GM23338 (cell line): ENCODE measurements at regions not wholly inside any gene's neighbourhood (a gene's known extent, or its start where the extent isn't known, plus 50 kb on each side); places are given as distances from the start of the nearest gene placed in this dataset.
A peak's percentile ranks its signal among the peaks of the same experiment; 100 is the strongest.

ENCODE experiments used
- ATAC-seq: fragments of 200-7000 bp; cut with Tn5 transposase; 3 replicates; pipeline ENCODE4 v1.9.1; 2020
- DNase-seq: peaks from one replicate; pipeline ENCODE4 v3.0.0-alpha.2; 2015; ENCODE audit warnings: low spot score
- H2AFZ ChIP-seq: fragments of 200-600 bp; sonication (generic); 2 replicates; pipeline ENCODE4 v1.8.0; 2016; ENCODE audit warnings: antibody characterized with exemption, mild to moderate bottlenecking, moderate library complexity
- H3F3A ChIP-seq: fragments of 200-600 bp; sonication (generic); replicated peaks from 2 replicates; pipeline ENCODE4 v1.8.0; 2017; ENCODE audit warnings: antibody characterized with exemption, mixed run types, low read depth
- H3K27ac ChIP-seq: fragments of 200-600 bp; sonication (generic); 2 replicates; pipeline ENCODE4 v1.6.1; 2016; ENCODE audit warnings: low read depth
- H3K27me3 ChIP-seq: fragments of 200-600 bp; sonication (generic); 2 replicates; pipeline ENCODE4 v1.8.0; 2016; ENCODE audit warnings: mild to moderate bottlenecking, mixed run types, moderate library complexity; ENCODE audit not compliant: insufficient read depth
- H3K36me3 ChIP-seq: fragments of 200-600 bp; sonication (generic); 2 replicates; pipeline ENCODE4 v1.8.0; 2016; ENCODE audit warnings: mild to moderate bottlenecking; ENCODE audit not compliant: insufficient read depth
- H3K4me1 ChIP-seq: fragments of 200-600 bp; sonication (generic); 2 replicates; pipeline ENCODE4 v1.8.0; 2016; ENCODE audit warnings: mild to moderate bottlenecking, moderate library complexity; ENCODE audit not compliant: insufficient read depth
- H3K4me2 ChIP-seq: fragments of 200-600 bp; sonication (generic); 2 replicates; pipeline ENCODE4 v1.7.1; 2017; ENCODE audit warnings: mixed run types
- H3K4me3 ChIP-seq: fragments of 200-600 bp; sonication (generic); 2 replicates; pipeline ENCODE4 v1.6.1; 2016; ENCODE audit warnings: mixed run types
- H3K79me2 ChIP-seq: fragments of 200-600 bp; sonication (generic); replicated peaks from 2 replicates; pipeline ENCODE4 v1.8.0; 2017; ENCODE audit warnings: mild to moderate bottlenecking; ENCODE audit not compliant: insufficient read depth
- H3K9me2 ChIP-seq: fragments of 200-600 bp; sonication (generic); 2 replicates; pipeline ENCODE4 v1.8.0; 2017; ENCODE audit not compliant: insufficient read depth
- H4K20me1 ChIP-seq: fragments of 200-600 bp; sonication (generic); replicated peaks from 2 replicates; pipeline ENCODE4 v1.8.0; 2017; ENCODE audit warnings: mild to moderate bottlenecking; ENCODE audit not compliant: insufficient read depth
- H3K27ac Mint-ChIP-seq: 2 replicates; pipeline ENCODE4 v1.8.0; 2020; ENCODE audit warnings: inconsistent platforms, mild to moderate bottlenecking, moderate library complexity, mixed read lengths
- H3K27me3 Mint-ChIP-seq: 3 replicates; pipeline ENCODE4 v1.8.0; 2022; ENCODE audit warnings: low read depth, mild to moderate bottlenecking, moderate library complexity, mixed read lengths, inconsistent platforms; ENCODE audit not compliant: insufficient read depth, poor library complexity
- H3K36me3 Mint-ChIP-seq: 3 replicates; pipeline ENCODE4 v1.8.0; 2021; ENCODE audit warnings: low read depth, mild to moderate bottlenecking, inconsistent platforms, moderate library complexity, mixed read lengths
- H3K4me1 Mint-ChIP-seq: 3 replicates; pipeline ENCODE4 v1.8.0; 2020; ENCODE audit warnings: mild to moderate bottlenecking, inconsistent platforms, mixed read lengths
- H3K4me3 Mint-ChIP-seq: 3 replicates; pipeline ENCODE4 v1.8.0; 2021; ENCODE audit warnings: moderate library complexity, mild to moderate bottlenecking, inconsistent platforms, mixed read lengths
- H3K9me3 Mint-ChIP-seq: 3 replicates; pipeline ENCODE4 v1.8.0; 2020; ENCODE audit warnings: moderate library complexity, mild to moderate bottlenecking, inconsistent platforms, mixed read lengths
- CTCF ChIP-seq, 2 experiments: fragments of 200-600 bp in 1 of 2; sonication (generic) in 1 of 2; conservative IDR thresholded peaks; 2 replicates each; pipeline versions ENCODE4 v1.5.1 to v1.6.1; 2016 to 2017; ENCODE audit warnings: antibody characterized with exemption in 2 of 2, low read depth in 2 of 2, mild to moderate bottlenecking in 2 of 2, moderate library complexity in 1 of 2
- EZH2 ChIP-seq: fragments of 200-600 bp; sonication (generic); IDR thresholded peaks from one replicate; pipeline ENCODE4 v1.8.0; 2017; ENCODE audit warnings: antibody characterized with exemption, mild to moderate bottlenecking, low read depth; ENCODE audit not compliant: unreplicated experiment
- JUNB ChIP-seq: IDR thresholded peaks from one replicate; pipeline ENCODE4 v1.6.1; 2016; ENCODE audit warnings: antibody characterized with exemption; ENCODE audit not compliant: unreplicated experiment
- TF ChIP-seq, protein P1 (sequence below): fragments of 250-450 bp; sonication (Bioruptor Pico); IDR thresholded peaks from 2 replicates; pipeline ENCODE4 v1.5.0; 2020; ENCODE audit warnings: mild to moderate bottlenecking, moderate library complexity

- no peak for TF ChIP-seq CTCF (conservative IDR thresholded peaks at IDR 0.05; ENCODE audit: low read depth in 2 of 2)
- no peak for TF ChIP-seq EZH2
Measured at GRCh38 chr10:35921866-35922350, 279.8 kb upstream of the FZD8 start (continued).

GRCh38 chr10:35916791-35917190, 274.7 kb upstream of the FZD8 start:
- Histone ChIP-seq H3K36me3 (no peaks in the 10 kb centered on the region), H3K4me3 (no peak overlapping the region), H3K79me2 (no peaks in the 10 kb centered on the region), H3F3A (no peaks in the 10 kb centered on the region), H3K9me2 (no peaks in the 10 kb centered on the region), H3K4me2 (no peak overlapping the region), H3K4me1 (no peaks in the 10 kb centered on the region), H2AFZ (no peak overlapping the region), H3K27ac (no peak overlapping the region), H3K27me3 (no peaks in the 10 kb centered on the region), H4K20me1 (no peaks in the 10 kb centered on the region)
- Mint-ChIP-seq H3K36me3 (no peaks in the 10 kb centered on the region), H3K4me3 (no peak overlapping the region), H3K4me1 (peaks cover 11% of the 10 kb centered on the region; the same call in 2 of the 3 replicates), H3K9me3 (no peaks in the 10 kb centered on the region), H3K27me3 (peaks cover 2% of the 10 kb centered on the region), H3K27ac (no peak overlapping the region)
- ATAC-seq = peak; percentile 79
- TF ChIP-seq JUNB = no peak
- TF ChIP-seq, protein P1, sequence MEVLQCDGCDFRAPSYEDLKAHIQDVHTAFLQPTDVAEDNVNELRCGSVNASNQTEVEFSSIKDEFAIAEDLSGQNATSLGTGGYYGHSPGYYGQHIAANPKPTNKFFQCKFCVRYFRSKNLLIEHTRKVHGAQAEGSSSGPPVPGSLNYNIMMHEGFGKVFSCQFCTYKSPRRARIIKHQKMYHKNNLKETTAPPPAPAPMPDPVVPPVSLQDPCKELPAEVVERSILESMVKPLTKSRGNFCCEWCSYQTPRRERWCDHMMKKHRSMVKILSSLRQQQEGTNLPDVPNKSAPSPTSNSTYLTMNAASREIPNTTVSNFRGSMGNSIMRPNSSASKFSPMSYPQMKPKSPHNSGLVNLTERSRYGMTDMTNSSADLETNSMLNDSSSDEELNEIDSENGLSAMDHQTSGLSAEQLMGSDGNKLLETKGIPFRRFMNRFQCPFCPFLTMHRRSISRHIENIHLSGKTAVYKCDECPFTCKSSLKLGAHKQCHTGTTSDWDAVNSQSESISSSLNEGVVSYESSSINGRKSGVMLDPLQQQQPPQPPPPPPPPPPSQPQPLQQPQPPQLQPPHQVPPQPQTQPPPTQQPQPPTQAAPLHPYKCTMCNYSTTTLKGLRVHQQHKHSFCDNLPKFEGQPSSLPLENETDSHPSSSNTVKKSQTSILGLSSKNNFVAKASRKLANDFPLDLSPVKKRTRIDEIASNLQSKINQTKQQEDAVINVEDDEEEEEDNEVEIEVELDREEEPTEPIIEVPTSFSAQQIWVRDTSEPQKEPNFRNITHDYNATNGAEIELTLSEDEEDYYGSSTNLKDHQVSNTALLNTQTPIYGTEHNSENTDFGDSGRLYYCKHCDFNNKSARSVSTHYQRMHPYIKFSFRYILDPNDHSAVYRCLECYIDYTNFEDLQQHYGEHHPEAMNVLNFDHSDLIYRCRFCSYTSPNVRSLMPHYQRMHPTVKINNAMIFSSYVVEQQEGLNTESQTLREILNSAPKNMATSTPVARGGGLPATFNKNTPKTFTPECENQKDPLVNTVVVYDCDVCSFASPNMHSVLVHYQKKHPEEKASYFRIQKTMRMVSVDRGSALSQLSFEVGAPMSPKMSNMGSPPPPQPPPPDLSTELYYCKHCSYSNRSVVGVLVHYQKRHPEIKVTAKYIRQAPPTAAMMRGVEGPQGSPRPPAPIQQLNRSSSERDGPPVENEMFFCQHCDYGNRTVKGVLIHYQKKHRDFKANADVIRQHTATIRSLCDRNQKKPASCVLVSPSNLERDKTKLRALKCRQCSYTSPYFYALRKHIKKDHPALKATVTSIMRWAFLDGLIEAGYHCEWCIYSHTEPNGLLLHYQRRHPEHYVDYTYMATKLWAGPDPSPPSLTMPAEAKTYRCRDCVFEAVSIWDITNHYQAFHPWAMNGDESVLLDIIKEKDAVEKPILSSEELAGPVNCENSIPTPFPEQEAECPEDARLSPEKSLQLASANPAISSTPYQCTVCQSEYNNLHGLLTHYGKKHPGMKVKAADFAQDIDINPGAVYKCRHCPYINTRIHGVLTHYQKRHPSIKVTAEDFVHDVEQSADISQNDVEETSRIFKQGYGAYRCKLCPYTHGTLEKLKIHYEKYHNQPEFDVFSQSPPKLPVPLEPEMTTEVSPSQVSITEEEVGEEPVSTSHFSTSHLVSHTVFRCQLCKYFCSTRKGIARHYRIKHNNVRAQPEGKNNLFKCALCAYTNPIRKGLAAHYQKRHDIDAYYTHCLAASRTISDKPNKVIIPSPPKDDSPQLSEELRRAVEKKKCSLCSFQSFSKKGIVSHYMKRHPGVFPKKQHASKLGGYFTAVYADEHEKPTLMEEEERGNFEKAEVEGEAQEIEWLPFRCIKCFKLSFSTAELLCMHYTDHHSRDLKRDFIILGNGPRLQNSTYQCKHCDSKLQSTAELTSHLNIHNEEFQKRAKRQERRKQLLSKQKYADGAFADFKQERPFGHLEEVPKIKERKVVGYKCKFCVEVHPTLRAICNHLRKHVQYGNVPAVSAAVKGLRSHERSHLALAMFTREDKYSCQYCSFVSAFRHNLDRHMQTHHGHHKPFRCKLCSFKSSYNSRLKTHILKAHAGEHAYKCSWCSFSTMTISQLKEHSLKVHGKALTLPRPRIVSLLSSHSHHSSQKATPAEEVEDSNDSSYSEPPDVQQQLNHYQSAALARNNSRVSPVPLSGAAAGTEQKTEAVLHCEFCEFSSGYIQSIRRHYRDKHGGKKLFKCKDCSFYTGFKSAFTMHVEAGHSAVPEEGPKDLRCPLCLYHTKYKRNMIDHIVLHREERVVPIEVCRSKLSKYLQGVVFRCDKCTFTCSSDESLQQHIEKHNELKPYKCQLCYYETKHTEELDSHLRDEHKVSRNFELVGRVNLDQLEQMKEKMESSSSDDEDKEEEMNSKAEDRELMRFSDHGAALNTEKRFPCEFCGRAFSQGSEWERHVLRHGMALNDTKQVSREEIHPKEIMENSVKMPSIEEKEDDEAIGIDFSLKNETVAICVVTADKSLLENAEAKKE (CRISPR knock-in tag) = no peak
- peak; percentile 50 to 55 for TF ChIP-seq CTCF (conservative IDR thresholded peaks at IDR 0.05; ENCODE audit: low read depth in 2 of 2)
- peak; percentile 48 for DNase-seq
